Superior temporal gyrus (tissue), 1 donor: ENCODE measurements at regions not wholly inside any gene's neighbourhood (a gene's known extent, or its start where the extent isn't known, plus 50 kb on each side); places are given as distances from the start of the nearest gene placed in this dataset.
"Not testable (repeated sequence)": the region's sequence is repeated elsewhere in the genome, so short reads cannot be mapped to it uniquely, and the experiment has no call there.

Experiments
- DNase-seq: peaks from one replicate; pipeline ENCODE4 v3.0.0-alpha.2; 2016; ENCODE audit errors: extremely low spot score

- DNase-seq, result no peak
Measured at GRCh38 chr13:60214213-60215055, 50.7 kb upstream of the DIAPH3 start.

GRCh38 chr13:60220072-60220471 lies 56.3 kb upstream of the DIAPH3 start:
- DNase-seq, result no peak

- no peak for DNase-seq
Measured at GRCh38 chr13:60221581-60221980, 57.9 kb upstream of the DIAPH3 start.

GRCh38 chr13:60226507-60226906 lies 62.8 kb upstream of the DIAPH3 start:
- DNase-seq, result no peak

GRCh38 chr13:60227158-60227557 lies 63.4 kb upstream of the DIAPH3 start:
- DNase-seq, result no peak

- DNase-seq, result no peak
Measured at GRCh38 chr13:60229708-60230272, 66.1 kb upstream of the DIAPH3 start.

- no peak for DNase-seq
Measured at GRCh38 chr13:60230593-60230992, 66.9 kb upstream of the DIAPH3 start.

- DNase-seq, result no peak
Measured at GRCh38 chr13:60242043-60242595, 78.4 kb upstream of the DIAPH3 start.

GRCh38 chr13:60244381-60244780 lies 80.7 kb upstream of the DIAPH3 start:
- DNase-seq, result no peak

GRCh38 chr13:60251419-60251818 lies 87.7 kb upstream of the DIAPH3 start:
- not testable (repeated sequence) for DNase-seq

GRCh38 chr13:60258349-60258748 lies 94.6 kb upstream of the DIAPH3 start:
- DNase-seq, result no peak

GRCh38 chr13:60260440-60260839 lies 96.7 kb upstream of the DIAPH3 start:
- no peak for DNase-seq

- DNase-seq, result no peak
Measured at GRCh38 chr13:60261432-60262351, 98.0 kb upstream of the DIAPH3 start.

- no peak for DNase-seq
Measured at GRCh38 chr13:60265566-60265965, 101.8 kb upstream of the DIAPH3 start.

GRCh38 chr13:60267498-60268202 lies 103.9 kb upstream of the DIAPH3 start:
- DNase-seq, result no peak

- no peak for DNase-seq
Measured at GRCh38 chr13:60268203-60268555, 104.5 kb upstream of the DIAPH3 start.

GRCh38 chr13:60273971-60274527 lies 110.3 kb upstream of the DIAPH3 start:
- DNase-seq, result no peak

- no peak for DNase-seq
Measured at GRCh38 chr13:60274655-60275054, 110.9 kb upstream of the DIAPH3 start.

- no peak for DNase-seq
Measured at GRCh38 chr13:60275208-60275607, 111.5 kb upstream of the DIAPH3 start.

- DNase-seq, result not testable (repeated sequence)
Measured at GRCh38 chr13:60280524-60280923, 116.5 kb upstream of the TDRD3 start.

GRCh38 chr13:60282186-60282585 lies 114.8 kb upstream of the TDRD3 start:
- no peak for DNase-seq
